Muscle layer of duodenum (tissue), 2 donors: ENCODE measurements at regions not wholly inside any gene's neighbourhood (a gene's known extent, or its start where the extent isn't known, plus 50 kb on each side); places are given as distances from the start of the nearest gene placed in this dataset.
"Not testable (repeated sequence)": the region's sequence is repeated elsewhere in the genome, so short reads cannot be mapped to it uniquely, and the experiment has no call there.

Experiments used
- H3K27ac ChIP-seq: one replicate; pipeline ENCODE4 v1.7.0; 2013; ENCODE audit warnings: mild to moderate bottlenecking, low read length
- H3K27me3 ChIP-seq: one replicate; pipeline ENCODE4 v1.7.0; 2013; ENCODE audit warnings: low read depth, mild to moderate bottlenecking, control low read depth, low read length
- H3K36me3 ChIP-seq, 2 donors: one replicate each; pipeline ENCODE4 v1.7.0; 2013; ENCODE audit warnings: low read length in 2 of 2, control low read depth in 1 of 2, mild to moderate bottlenecking in 1 of 2; ENCODE audit not compliant: insufficient read depth in 2 of 2, control insufficient read depth in 1 of 2
- H3K4me1 ChIP-seq, 2 donors: one replicate each; pipeline ENCODE4 v1.7.0; 2013; ENCODE audit warnings: low read length in 2 of 2, mild to moderate bottlenecking in 2 of 2, control low read depth in 1 of 2, moderate library complexity in 1 of 2; ENCODE audit not compliant: insufficient read depth in 2 of 2, control insufficient read depth in 1 of 2
- H3K4me3 ChIP-seq, 2 donors: one replicate each; pipeline ENCODE4 v1.7.0; 2013; ENCODE audit warnings: low read length in 2 of 2, low read depth in 1 of 2, mild to moderate bottlenecking in 1 of 2
- H3K9me3 ChIP-seq, 2 donors: one replicate each; pipeline ENCODE4 v1.7.0; 2013; ENCODE audit warnings: low read length in 2 of 2, control low read depth in 1 of 2, mild to moderate bottlenecking in 1 of 2; ENCODE audit not compliant: control insufficient read depth in 1 of 2
- donor health status: healthy.

DNA sequence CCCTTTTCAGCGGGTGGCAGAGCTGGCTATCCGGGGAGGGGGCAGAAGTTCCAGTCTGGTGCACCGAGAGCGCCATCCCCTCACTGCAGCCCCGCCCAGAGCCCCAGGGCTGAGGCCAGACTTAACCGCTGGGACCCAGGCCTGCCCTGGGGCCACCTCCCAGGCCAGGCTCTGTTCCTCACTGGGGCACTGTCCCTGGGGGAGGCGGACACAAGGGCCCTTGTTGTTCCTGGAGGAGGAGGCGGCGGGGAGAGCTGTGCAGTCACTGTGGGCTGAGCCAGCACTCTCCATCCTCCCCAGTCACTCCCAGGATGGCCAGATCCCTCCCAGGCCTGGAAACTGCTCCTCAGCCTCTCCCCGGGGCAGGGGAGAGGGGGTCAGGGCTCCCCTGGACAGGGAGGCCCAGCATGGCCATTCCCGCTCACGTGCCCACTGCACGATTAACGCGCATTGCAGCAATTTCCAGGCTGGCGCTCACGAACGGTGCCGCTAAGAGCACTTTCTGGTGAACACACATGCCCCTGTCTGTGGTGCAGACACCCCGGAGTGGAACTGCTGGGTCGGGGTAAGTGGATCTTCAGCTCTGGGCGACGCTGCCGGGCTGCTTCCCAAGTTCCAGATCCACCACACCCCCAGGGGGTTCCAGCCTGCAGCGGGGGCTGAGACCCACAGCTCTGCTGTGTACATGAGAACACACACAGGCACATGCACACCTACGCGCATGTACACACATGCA, 89.8 kb upstream of the SFSWAP start:
- no peak overlapping the region for H3K27ac ChIP-seq
- no peak overlapping the region for H3K4me3 ChIP-seq

GRCh38 chr12:131621701-131622421, 89.0 kb upstream of the SFSWAP start:
- no peak overlapping the region for H3K4me3 ChIP-seq
- H3K27ac ChIP-seq = no peak overlapping the region
- H3K27me3 ChIP-seq = peaks cover 6% of the 10 kb centered on the region
- no peaks in the 10 kb centered on the region for H3K36me3 ChIP-seq
- H3K9me3 ChIP-seq = no peaks in the 10 kb centered on the region
- peaks cover 0 to 13% of the 10 kb centered on the region in 2 donors for H3K4me1 ChIP-seq

More for the DNA sequence above, 89.8 kb upstream of the SFSWAP start:
- Histone ChIP-seq H3K27me3 (peaks cover 9% of the 10 kb centered on the region), H3K9me3 (no peaks in the 10 kb centered on the region), H3K4me1 (peaks cover 0 to 13% of the 10 kb centered on the region in 2 donors), H3K36me3 (no peaks in the 10 kb centered on the region)

DNA sequence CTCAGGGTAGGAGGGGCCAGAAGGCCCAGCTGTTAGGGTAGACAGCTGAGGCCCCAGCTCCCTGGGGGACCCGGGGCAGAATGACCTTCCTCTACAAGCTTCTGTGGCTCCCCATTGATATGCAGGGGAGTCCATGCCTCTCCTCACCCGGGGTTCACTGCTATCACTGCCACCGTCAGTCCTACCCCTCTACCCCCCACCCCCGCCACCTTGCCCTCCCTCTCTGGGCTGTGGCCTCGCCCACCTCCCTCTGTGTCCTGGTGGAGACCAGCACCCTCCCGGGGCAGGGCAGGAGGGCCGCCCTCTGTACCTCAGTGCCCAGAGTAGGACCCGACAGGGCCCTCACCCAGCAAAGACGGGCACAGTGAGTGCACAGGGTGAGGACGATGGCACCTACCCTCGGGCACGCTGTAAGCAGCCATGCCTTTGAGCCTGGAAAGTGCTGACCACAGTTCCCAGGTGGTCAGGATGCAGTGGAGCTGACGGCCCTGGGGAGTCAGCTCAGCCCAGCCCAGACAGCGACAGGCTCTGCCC, 88.4 kb upstream of the SFSWAP start:
- Histone ChIP-seq H3K27ac (no peak overlapping the region), H3K4me3 (no peak overlapping the region), H3K4me1 (peaks cover 0 to 13% of the 10 kb centered on the region in 2 donors), H3K36me3 (no peaks in the 10 kb centered on the region), H3K9me3 (no peaks in the 10 kb centered on the region), H3K27me3 (peaks cover 3% of the 10 kb centered on the region)

- H3K27ac ChIP-seq, H3K36me3 ChIP-seq, H3K4me3 ChIP-seq, H3K27me3 ChIP-seq, H3K9me3 ChIP-seq: not testable (repeated sequence)
- peaks cover 0 to 13% of the 10 kb centered on the region in 2 donors for H3K4me1 ChIP-seq
These were observed 87.2 kb upstream of the SFSWAP start for GRCh38 chr12:131623404-131624368.

DNA sequence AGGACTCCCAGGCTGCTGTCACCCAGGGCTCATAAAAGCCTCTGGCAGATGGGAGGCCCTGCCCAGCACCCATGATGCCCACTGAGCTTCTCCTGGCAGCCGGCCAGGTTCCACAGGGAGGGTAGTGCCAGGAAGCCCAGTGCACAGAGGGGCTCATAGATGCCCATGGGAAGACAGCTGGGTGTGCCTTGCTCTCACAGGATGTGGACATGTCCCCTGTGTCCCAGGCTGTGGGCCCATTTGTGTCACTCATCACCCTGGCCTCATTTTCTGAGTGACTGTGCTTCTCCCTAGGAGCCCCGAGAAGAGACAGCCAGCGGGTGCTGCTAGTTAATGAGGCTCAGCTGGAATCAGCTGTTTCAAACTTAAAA, 86.5 kb upstream of the SFSWAP start:
- H3K36me3 ChIP-seq, H3K9me3 ChIP-seq, H3K27ac ChIP-seq, H3K27me3 ChIP-seq, H3K4me3 ChIP-seq: not testable (repeated sequence)
- peaks cover 0 to 13% of the 10 kb centered on the region in 2 donors for H3K4me1 ChIP-seq

GRCh38 chr12:131624756-131625501, 86.0 kb upstream of the SFSWAP start:
- H3K27me3 ChIP-seq, H3K4me3 ChIP-seq, H3K36me3 ChIP-seq, H3K27ac ChIP-seq, H3K9me3 ChIP-seq: not testable (repeated sequence)
- H3K4me1 ChIP-seq = peaks cover 0 to 13% of the 10 kb centered on the region in 2 donors

DNA sequence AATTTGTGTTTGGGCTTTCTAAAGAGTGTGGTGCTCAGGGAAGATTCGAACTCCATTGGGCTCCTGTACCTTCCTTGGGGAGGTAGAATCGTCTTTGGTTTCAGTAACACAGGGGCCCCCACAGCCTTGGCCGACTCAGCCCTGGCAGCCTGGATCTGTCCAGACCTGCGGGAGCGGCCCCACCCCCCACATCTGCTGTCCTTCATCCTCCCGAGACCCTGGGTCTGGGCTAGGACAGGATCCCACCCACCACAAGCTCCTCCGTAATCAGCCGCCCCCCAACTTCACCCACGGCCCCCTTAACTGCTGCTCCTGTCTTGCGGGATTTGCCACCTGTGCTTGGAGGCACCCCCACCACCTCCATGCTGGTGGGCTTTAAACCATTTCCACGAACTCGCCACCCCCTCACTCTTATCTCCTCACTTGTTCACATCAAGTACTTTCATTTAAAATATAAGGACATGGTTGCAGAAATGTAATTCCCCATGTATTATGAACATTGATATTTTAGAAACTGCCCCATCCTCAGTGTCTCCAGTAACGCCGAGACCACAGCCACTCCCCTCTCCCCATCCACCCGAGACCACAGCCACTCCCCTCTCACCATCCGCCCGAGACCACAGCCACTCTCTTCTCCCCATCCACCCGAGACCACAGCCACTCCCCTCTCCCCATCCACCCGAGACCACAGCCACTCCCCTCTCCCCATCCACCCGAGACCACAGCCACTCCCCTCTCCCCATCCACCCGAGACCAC, 84.7 kb upstream of the SFSWAP start:
- H3K4me1 ChIP-seq = peaks cover 0 to 13% of the 10 kb centered on the region in 2 donors
- H3K36me3 ChIP-seq, H3K4me3 ChIP-seq, H3K9me3 ChIP-seq, H3K27ac ChIP-seq, H3K27me3 ChIP-seq: not testable (repeated sequence)

GRCh38 chr12:131627151-131628022, 83.5 kb upstream of the SFSWAP start:
- not testable (repeated sequence) for H3K36me3 ChIP-seq, H3K9me3 ChIP-seq, H3K4me3 ChIP-seq, H3K27ac ChIP-seq, H3K27me3 ChIP-seq
- peaks cover 0 to 13% of the 10 kb centered on the region in 2 donors for H3K4me1 ChIP-seq

GRCh38 chr12:131628023-131628740, 82.7 kb upstream of the SFSWAP start:
- Histone ChIP-seq H3K9me3 (no peaks in the 10 kb centered on the region), H3K27me3 (no peaks in the 10 kb centered on the region), H3K27ac (no peak overlapping the region), H3K4me3 (no peak overlapping the region), H3K36me3 (no peaks in the 10 kb centered on the region), H3K4me1 (peaks cover 0 to 13% of the 10 kb centered on the region in 2 donors)
